Vagina (tissue), 2 donors: ENCODE measurements at regions not wholly inside any gene's neighbourhood (a gene's known extent, or its start where the extent isn't known, plus 50 kb on each side); places are given as distances from the start of the nearest gene placed in this dataset.

Experiments used
- POLR2A ChIP-seq, 2 donors: fragments of 450-650 bp; IDR thresholded peaks; one replicate each; pipeline ENCODE4 v1.6.1; 2017; ENCODE audit warnings: antibody characterized with exemption in 2 of 2, mild to moderate bottlenecking in 2 of 2, moderate library complexity in 2 of 2
- POLR2AphosphoS5 ChIP-seq, 2 donors: sonication (generic); formaldehyde crosslinking; IDR thresholded peaks; one replicate each; pipeline ENCODE4 v1.9.0; 2017; ENCODE audit warnings: antibody characterized with exemption in 2 of 2, mild to moderate bottlenecking in 2 of 2, low read depth in 1 of 2; ENCODE audit not compliant: insufficient read depth in 1 of 2

GRCh38 chr12:107513636-107514400, 171.8 kb upstream of the PWP1 start:
- TF ChIP-seq POLR2A (IDR thresholded peaks at IDR 0.05) (no peak), POLR2AphosphoS5 (IDR thresholded peaks at IDR 0.05; ENCODE audit: insufficient read depth in 1 of 2, low read depth in 1 of 2) (no peak)
